Panc1 (cell line): ENCODE measurements at regions not wholly inside any gene's neighbourhood (a gene's known extent, or its start where the extent isn't known, plus 50 kb on each side); places are given as distances from the start of the nearest gene placed in this dataset.

ENCODE experiments used
- ATAC-seq: fragments of 200-7000 bp; cut with Tn5 transposase; 2 replicates; pipeline ENCODE4 v1.9.1; 2020; ENCODE audit warnings: mild to moderate bottlenecking, moderate library complexity
- BruUV-seq: library from RNA; stranded (reverse); fragments of 400-500 nt; replicated peaks from 2 replicates; lab custom pipeline; 2021; lab: Mats Ljungman, UMichigan
- CTCF ChIA-PET: fragments of 300-600 bp; sonication (Branson Sonifier 250); formaldehyde crosslinking; loops from one replicate; lab custom pipeline; 2022; ENCODE audit warnings: antibody characterized with exemption; lab: Charles Lee
- POLR2A ChIA-PET: fragments of 300-600 bp; sonication (Branson Sonifier 250); formaldehyde crosslinking; loops from one replicate; lab custom pipeline; 2022; ENCODE audit warnings: antibody characterized with exemption; lab: Charles Lee
- DNase-seq: peaks from one replicate; pipeline ENCODE4 v3.0.0-alpha.2; 2010; ENCODE audit warnings: low read depth, low spot score
- H3K27ac ChIP-seq: 2 replicates; pipeline ENCODE4 v1.5.1; 2011; ENCODE audit warnings: mild to moderate bottlenecking, low read length, inconsistent platforms
- H3K27me3 ChIP-seq: fragments of 200-500 bp; sonication (Bioruptor generic); 2 replicates; pipeline ENCODE4 v1.6.0; 2014; ENCODE audit warnings: low read length, inconsistent platforms; ENCODE audit not compliant: control insufficient read depth, insufficient read depth
- H3K36me3 ChIP-seq: fragments of 200-500 bp; sonication (Bioruptor generic); 2 replicates; pipeline ENCODE4 v1.5.1; 2014; ENCODE audit warnings: inconsistent platforms, mild to moderate bottlenecking, low read length, moderate library complexity; ENCODE audit not compliant: control insufficient read depth, insufficient read depth
- H3K4me1 ChIP-seq: 2 replicates; pipeline ENCODE4 v1.5.1; 2011; ENCODE audit warnings: inconsistent platforms, mild to moderate bottlenecking, low read length, moderate library complexity; ENCODE audit not compliant: control insufficient read depth, insufficient read depth
- H3K4me3 ChIP-seq, 2 experiments: 2 replicates each; pipeline ENCODE4 v1.5.1; 2011 to 2012; ENCODE audit warnings: low read depth in 2 of 2, low read length in 2 of 2, mild to moderate bottlenecking in 2 of 2, inconsistent platforms in 1 of 2, moderate library complexity in 1 of 2
- H3K9me3 ChIP-seq: fragments of 200-500 bp; sonication (Bioruptor generic); 2 replicates; pipeline ENCODE4 v1.5.1; 2014; ENCODE audit warnings: low read depth, mild to moderate bottlenecking, inconsistent platforms, low read length, moderate library complexity; ENCODE audit not compliant: control insufficient read depth, insufficient read depth
- POLR2AphosphoS5 ChIP-seq: IDR thresholded peaks from 2 replicates; pipeline ENCODE4 v1.6.1; 2012; ENCODE audit warnings: mild to moderate bottlenecking, low read depth, low read length, moderate library complexity
- REST ChIP-seq, 2 experiments: IDR thresholded peaks; 2 replicates each; pipeline ENCODE4 v1.6.1; 2011 to 2012; ENCODE audit warnings: low read depth in 2 of 2, control low read depth in 1 of 2, low read length in 1 of 2, mild to moderate bottlenecking in 1 of 2, moderate library complexity in 1 of 2; ENCODE audit not compliant: insufficient read depth in 1 of 2
- SIN3A ChIP-seq: IDR thresholded peaks from 2 replicates; pipeline ENCODE4 v1.6.1; 2012; ENCODE audit warnings: low read depth, mild to moderate bottlenecking, low read length, moderate library complexity, borderline replicate concordance; ENCODE audit not compliant: insufficient read depth
- TCF7L2 ChIP-seq: IDR thresholded peaks from 2 replicates; pipeline ENCODE4 v1.6.1; 2011; ENCODE audit warnings: mild to moderate bottlenecking, low read depth, low read length, inconsistent platforms
- in situ Hi-C: cut with HindIII; loops from 2 replicates; pipeline ENCODE4 v1.10.0; 2016; ENCODE audit warnings: low sequenced_read_pairs, low pct_unique_long_range_greater_than_20kb
- intact Hi-C: fragments of 100-400 bp; cut with micrococcal nuclease; formaldehyde crosslinking; loops from one replicate; pipeline ENCODE4 v1.10.0; 2022; ENCODE audit not compliant: unreplicated experiment
- TF ChIP-seq, protein P1 (sequence below): fragments of 450-650 bp; IDR thresholded peaks from 2 replicates; pipeline ENCODE4 v1.5.1; 2017; ENCODE audit warnings: mild to moderate bottlenecking

GRCh38 chr4:155532373-155533085 lies 134.1 kb upstream of the GUCY1A1 start:
- intact Hi-C loops: no loop called here
- CTCF ChIA-PET: no interaction called here
- POLR2A ChIA-PET: no interaction called here

DNA sequence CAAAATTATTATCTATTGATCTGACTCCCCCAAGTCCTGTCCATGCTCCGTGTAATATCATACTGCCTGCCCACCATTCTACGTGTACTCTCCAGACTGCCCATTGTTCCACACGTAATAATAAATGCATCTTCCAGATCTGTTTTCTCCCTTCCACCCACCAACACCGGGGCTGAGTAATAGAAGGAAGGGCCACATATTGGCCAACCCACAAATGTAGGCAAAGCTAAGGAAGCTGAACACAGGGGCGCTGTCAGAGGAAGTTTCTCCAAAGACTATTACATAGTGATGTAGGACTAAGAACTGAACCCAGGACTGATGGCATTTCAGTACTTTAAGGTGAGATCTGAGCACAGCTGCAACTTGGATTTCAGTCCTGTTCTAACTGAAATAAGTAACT lies 135.8 kb upstream of the GUCY1A1 start:
- intact Hi-C loops: no loop called here
- CTCF ChIA-PET: no interaction called here
- BruUV-seq: no TSS peak

More at GRCh38 chr4:155532373-155533085, 134.1 kb upstream of the GUCY1A1 start:
- H3K9me3 ChIP-seq: no peaks in the 10 kb centered on the region
- no peak overlapping the region for H3K4me3 ChIP-seq
- no peak for ATAC-seq
- no peak for DNase-seq
- no peaks in the 10 kb centered on the region for H3K36me3 ChIP-seq
- H3K27ac ChIP-seq: no peak overlapping the region
- H3K27me3 ChIP-seq: no peaks in the 10 kb centered on the region
- H3K4me1 ChIP-seq: no peaks in the 10 kb centered on the region
- TF ChIP-seq, protein P1, sequence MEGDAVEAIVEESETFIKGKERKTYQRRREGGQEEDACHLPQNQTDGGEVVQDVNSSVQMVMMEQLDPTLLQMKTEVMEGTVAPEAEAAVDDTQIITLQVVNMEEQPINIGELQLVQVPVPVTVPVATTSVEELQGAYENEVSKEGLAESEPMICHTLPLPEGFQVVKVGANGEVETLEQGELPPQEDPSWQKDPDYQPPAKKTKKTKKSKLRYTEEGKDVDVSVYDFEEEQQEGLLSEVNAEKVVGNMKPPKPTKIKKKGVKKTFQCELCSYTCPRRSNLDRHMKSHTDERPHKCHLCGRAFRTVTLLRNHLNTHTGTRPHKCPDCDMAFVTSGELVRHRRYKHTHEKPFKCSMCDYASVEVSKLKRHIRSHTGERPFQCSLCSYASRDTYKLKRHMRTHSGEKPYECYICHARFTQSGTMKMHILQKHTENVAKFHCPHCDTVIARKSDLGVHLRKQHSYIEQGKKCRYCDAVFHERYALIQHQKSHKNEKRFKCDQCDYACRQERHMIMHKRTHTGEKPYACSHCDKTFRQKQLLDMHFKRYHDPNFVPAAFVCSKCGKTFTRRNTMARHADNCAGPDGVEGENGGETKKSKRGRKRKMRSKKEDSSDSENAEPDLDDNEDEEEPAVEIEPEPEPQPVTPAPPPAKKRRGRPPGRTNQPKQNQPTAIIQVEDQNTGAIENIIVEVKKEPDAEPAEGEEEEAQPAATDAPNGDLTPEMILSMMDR: no peak
- TF ChIP-seq SIN3A: no peak
- no peak for TF ChIP-seq REST (IDR thresholded peaks at IDR 0.05; ENCODE audit: insufficient read depth in 1 of 2, low read depth in 2 of 2, low read length in 1 of 2)
- TF ChIP-seq POLR2AphosphoS5: no peak
- no peak for TF ChIP-seq TCF7L2
- BruUV-seq: no TSS peak
- in situ Hi-C loops: no loop called here

More for the DNA sequence above, 135.8 kb upstream of the GUCY1A1 start:
- ATAC-seq (no peak), DNase-seq (no peak)
- POLR2A ChIA-PET: no interaction called here
- no peaks in the 10 kb centered on the region for H3K27me3 ChIP-seq
- in situ Hi-C loops: no loop called here
- no peaks in the 10 kb centered on the region for H3K4me1 ChIP-seq
- H3K4me3 ChIP-seq: no peak overlapping the region
- H3K36me3 ChIP-seq: no peaks in the 10 kb centered on the region
- no peak overlapping the region for H3K27ac ChIP-seq
- no peaks in the 10 kb centered on the region for H3K9me3 ChIP-seq
- TF ChIP-seq SIN3A (no peak), REST (IDR thresholded peaks at IDR 0.05; ENCODE audit: insufficient read depth in 1 of 2, low read depth in 2 of 2, low read length in 1 of 2) (no peak), TCF7L2 (no peak), POLR2AphosphoS5 (no peak)
- TF ChIP-seq, protein P1: no peak
